HG03575 (cell line): ENCODE measurements at regions not wholly inside any gene's neighbourhood (a gene's known extent, or its start where the extent isn't known, plus 50 kb on each side); places are given as distances from the start of the nearest gene placed in this dataset.

Experiments
- ATAC-seq: cut with Tn5 transposase; IDR thresholded peaks from one replicate; pipeline ENCODE4 v1.9.1; 2021; ENCODE audit not compliant: unreplicated experiment, insufficient number of reproducible peaks, low FRiP score; ENCODE audit errors: extremely low read depth

DNA sequence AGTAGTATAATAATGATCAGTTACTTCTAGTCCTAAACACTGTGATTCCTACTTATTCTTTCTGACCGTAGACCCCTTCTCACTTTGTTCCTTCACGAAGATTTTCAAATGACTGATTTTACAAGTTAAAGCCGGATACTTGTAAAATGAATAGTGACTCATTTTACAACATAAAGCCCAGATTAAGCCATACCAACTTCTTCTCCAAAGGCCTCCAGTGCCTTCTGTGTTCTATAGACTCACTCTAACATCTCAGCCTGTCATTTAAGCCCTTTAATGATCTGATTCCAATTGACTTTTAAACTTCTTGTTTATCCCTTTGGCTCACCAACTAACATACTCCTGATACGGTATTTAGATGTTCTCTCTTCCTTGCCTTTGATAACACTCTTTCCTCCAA is 480.0 kb upstream of the HS3ST1 start:
- ATAC-seq = no peak

GRCh38 chr4:11908205-11908604 is 479.5 kb upstream of the HS3ST1 start:
- ATAC-seq = no peak

DNA sequence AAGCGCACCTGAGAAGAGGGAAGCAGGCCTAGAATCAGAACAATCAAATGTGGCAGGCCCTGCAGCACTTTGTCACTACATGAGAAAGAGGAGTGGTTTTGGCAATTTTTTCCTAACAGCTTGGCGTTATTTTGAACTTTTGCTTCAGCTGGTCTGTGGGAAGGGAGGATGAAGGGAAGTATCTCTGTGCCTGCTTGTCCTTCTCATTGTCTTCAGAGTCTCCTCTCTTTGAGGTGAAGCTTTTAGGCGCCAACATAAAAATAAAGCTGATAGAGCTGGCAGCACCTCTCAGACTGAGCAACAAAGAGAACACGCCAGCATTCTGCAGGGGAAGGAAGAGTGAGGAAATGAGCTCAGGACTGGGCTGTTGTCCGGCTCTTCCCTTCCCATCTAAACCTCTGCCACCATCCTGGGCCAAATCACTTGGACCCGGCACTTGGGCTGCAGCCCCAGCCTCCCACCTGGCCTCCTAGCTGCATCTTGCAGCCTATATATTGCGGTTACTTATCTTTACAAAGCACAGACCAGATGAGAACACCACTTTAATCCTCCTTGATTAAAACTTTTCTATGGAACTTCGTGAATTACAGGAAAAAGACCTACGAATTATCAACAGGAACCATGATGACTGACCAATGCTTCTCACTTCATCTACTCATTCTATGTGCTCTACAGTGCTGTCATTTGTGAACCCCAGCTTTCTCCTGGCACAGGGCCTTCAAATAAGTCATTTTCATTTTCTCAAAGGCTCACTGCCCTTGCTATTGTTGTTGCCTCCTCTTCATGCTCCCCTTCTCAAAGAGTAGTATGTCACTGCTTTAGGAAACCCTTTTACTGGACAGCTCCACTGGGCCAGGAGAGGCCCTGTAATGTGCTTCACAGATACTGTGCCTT is 476.4 kb upstream of the HS3ST1 start:
- no peak for ATAC-seq

DNA sequence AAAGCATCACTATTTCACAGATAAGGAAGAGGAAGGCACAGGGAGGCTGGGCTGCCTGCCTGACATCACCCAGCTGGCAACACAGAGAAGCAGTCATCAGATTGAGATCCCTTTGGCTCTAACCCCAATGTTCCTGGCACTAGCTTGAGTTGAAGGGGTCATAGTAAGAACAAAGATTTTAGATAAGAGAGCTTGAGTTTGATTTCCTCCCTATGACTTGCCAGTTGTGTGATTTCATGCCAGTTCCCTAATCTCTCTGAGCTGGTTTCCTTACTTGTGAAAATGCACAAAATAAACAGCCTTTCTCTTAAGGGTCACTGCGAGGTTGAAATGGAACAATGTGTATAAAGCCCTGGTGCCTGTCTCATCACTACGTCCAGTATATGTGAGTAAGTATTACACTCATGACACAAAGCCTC is 475.4 kb upstream of the HS3ST1 start:
- ATAC-seq = no peak

- ATAC-seq = no peak
Measured at GRCh38 chr4:11901089-11901488, 472.4 kb upstream of the HS3ST1 start.

- no peak for ATAC-seq
Measured at GRCh38 chr4:11900359-11900758, 471.7 kb upstream of the HS3ST1 start.

- no peak for ATAC-seq
Measured at GRCh38 chr4:11898796-11899195, 470.1 kb upstream of the HS3ST1 start.

- ATAC-seq = no peak
Measured at GRCh38 chr4:11895766-11896165, 467.1 kb upstream of the HS3ST1 start.

- ATAC-seq = no peak
Measured at GRCh38 chr4:11894977-11895376, 466.3 kb upstream of the HS3ST1 start.

DNA sequence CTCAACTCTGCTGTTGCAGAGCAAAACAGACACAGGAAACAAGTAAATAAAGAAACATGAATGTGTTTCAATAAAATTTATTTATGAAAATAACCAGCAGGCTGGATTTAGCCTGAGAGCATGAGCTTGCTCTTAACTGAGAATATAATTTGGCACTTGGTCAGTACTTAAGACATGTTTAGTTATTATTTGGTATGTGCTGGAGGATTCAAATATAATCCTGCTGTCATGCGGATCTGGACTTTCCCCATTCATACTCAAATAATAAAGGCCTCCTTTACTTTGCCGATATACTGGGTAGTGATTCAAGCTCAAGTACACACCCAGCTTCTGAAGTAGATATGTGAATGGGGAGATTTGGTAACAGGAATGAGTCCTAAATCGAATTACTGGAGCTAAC is 465.5 kb upstream of the HS3ST1 start:
- ATAC-seq = no peak

DNA sequence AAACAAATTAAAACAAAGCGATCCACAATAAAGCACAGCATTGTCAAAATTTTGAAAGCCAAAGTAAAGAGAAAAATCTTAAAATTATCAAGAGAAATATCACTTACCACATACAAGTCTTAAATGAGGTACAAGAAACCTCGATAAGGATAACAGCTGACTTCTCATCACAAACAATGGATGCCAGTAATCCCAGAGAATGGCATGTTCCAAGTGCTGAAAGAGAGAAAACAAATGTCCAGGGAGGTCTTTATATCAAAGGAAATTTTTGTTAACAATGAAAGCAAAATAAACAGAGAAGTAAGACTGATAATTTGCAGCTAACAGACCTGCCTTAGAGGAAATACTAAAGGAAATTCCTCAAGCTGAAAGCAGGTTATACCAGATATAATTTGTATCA is 460.4 kb upstream of the HS3ST1 start:
- no peak for ATAC-seq

DNA sequence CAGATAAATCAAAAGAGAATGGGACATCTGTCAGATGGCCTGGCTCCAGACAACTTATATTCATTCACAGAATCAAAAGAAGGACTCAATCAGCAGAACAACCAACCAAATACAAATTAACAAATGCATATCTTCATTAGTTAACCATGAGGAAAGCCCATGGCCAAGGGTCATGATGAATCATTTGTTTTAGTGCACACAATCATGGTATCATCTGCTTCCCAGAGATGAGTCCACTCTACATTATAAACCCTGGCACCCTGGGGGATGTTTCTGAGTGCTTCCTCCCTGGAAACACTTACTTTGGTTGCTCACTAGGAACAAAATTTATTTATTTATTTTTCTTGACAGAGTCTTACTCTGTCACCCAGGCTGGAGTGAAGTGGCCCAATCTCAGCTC is 453.3 kb upstream of the HS3ST1 start:
- no peak for ATAC-seq

DNA sequence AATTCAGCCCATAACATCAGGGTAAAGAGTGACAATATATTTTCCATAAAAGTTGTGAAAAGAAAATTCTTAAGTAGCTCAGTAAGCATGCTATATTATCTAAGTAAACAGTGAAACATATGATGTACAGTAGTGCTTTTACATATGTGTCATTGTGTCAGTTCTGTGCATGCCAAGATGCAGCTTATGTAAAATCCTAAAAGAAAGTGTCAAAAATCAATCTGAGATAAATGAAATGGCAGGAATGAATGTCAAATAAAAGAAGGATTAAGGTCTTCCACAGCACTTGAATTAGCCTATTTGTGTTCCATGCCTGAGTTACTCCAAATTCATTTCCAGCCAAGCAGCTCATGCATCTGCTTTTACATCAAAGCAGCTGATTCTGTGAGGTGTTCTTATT is 452.7 kb upstream of the HS3ST1 start:
- ATAC-seq = no peak

GRCh38 chr4:11878241-11878640 is 449.5 kb upstream of the HS3ST1 start:
- no peak for ATAC-seq

DNA sequence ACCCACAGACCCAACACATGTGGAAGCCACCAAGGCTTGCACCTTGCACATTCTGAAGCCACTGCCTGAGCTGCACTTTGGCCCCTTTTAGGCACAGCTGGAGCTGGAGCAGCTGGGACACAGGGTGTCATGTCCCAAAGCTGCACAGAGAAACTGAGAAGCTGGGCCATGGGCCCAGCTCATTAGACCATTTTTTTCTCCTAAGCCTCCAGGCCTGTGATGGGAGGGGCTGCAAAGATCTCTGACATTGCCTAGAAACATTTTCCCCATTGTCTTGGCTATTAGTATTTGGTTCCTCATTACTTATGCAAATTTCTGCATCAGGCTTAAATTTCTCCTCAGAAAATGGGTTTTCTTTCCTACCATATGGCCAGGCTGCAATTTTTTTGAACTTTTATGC is 447.4 kb upstream of the HS3ST1 start:
- ATAC-seq = no peak

- ATAC-seq = no peak
Measured at GRCh38 chr4:11869191-11869870, 440.6 kb upstream of the HS3ST1 start.

DNA sequence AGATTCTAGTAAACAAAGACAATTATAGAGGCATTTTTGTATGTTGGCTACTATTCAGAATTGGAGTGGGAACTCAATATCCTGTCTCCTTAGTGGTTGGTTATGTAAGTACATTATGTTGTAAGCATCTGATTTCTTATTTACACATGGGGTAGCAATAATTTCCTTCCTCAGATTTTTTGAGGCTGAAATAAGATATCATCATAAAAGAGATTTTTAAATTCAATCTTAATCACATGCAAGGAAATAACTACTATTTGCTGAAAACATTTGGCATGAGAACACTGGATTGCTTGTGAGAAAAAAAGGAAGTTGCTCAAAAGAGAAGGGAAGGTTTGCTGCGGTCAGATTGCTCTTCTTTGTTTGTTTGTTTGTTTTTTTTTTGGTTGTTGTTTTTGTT is 437.7 kb upstream of the HS3ST1 start:
- ATAC-seq = no peak

- no peak for ATAC-seq
Measured at GRCh38 chr4:11860996-11861395, 432.3 kb upstream of the HS3ST1 start.

- no peak for ATAC-seq
Measured at GRCh38 chr4:11857881-11858280, 429.2 kb upstream of the HS3ST1 start.

DNA sequence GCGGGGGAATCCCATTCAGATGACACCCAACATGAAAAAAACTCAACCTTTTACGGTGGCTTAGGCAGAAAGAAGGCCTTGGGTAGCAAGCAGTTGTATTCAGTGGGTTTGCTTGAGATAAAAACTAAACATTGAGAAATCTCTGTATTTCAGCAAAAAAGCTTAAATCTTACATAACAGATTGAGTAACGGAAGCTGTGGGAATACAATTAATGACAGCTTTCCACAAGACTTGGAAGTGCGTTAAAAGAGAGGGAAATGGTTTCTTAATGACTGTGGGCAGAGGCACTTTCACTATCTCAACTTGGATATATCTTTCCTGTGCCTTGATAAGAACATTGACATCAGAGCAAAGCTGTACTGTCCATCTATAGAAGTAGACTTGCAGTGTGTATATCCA is 418.5 kb upstream of the HS3ST1 start:
- ATAC-seq = no peak
